AML-193 (cell line): ENCODE measurements at regions not wholly inside any gene's neighbourhood (a gene's known extent, or its start where the extent isn't known, plus 50 kb on each side); places are given as distances from the start of the nearest gene placed in this dataset.
"Not testable (repeated sequence)": the region's sequence is repeated elsewhere in the genome, so short reads cannot be mapped to it uniquely, and the experiment has no call there.

Source experiments
- DNase-seq, 2 experiments: peaks; one replicate each; lab custom pipeline; 2025; lab: John Stamatoyannopoulos, UW

- DNase-seq, result no peak
Observed at GRCh38 chr10:37572206-37572605, 285.2 kb downstream of the ZNF248 start.

DNA sequence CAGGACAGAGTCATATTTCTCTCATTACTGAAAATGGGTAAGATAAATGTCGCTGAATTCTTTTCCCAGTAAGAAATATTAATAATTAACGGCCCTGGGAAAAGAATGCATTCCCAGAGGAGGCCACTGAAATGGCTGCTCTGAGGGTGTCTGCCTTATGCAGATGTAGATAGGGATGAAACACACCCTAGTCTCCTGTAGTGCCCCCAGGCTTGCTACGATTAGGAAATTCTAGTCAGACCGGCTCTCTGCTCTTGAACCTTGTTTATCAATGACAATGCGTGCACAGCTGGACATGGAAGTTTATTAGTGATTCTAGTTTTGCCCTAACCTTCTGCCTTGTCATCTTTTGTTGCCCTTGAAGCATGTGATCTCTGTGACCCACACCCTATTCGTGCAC, 291.1 kb downstream of the ZNF248 start:
- DNase-seq, result no peak

DNA sequence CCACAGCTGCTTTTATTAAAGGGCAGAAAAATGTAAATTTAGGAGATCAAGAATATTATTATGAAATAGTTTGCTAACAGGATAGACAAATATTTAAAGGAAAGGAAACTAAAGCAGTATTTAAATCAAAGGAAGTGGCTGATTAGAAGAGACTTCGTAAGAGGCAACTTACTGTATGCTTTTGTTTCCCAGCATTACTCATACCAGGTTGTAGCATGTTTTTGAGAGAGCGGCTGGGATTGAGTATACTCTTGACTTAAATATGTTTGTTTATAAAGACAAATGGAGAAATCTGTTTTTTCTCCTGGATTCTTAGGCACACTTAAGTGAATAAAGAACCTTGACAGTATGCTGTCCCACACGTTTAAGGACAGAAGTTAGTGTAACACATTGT, 293.7 kb downstream of the ZNF248 start:
- no peak for DNase-seq

- no peak for DNase-seq
Observed at GRCh38 chr10:37563107-37563714, 294.2 kb downstream of the ZNF248 start.

DNA sequence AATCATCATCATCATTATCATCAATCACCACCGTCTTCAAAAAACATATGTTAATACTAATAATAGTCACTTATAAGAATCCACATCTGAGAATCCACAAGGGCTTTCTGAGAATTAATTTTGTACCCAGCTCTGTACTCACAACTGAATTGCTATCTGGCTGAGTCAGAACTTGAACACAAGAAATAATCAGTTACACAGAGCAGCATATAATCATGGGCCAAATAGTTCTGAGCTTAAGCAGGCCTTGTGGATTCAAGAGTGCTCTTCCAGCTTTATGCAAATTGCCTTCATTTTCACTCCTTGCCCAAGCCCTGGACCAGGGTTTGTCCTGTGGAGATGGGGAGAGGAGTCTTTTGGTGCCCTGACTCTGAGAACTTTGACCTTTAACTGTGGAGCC, 304.5 kb downstream of the ZNF248 start:
- no peak for DNase-seq

DNA sequence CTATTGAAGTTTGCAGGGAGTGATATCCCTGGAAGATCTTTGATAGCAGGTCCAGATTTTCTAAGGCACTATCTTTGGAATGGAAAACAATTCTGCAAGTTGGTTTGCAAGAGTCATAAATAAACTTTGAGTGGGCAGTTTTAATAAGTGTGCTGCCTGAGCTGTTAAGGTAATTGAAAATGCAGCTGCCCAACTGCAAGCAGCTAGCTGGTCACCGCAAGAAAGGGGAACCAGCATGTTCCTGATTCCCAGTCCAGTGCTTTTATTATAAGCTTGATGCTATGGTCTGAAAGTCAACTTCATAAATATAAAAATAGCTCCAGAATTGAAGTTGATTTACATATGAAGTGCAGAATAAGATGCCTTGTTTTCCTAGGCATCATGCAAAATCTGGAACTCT, 308.4 kb downstream of the ZNF248 start:
- DNase-seq, result no peak

DNA sequence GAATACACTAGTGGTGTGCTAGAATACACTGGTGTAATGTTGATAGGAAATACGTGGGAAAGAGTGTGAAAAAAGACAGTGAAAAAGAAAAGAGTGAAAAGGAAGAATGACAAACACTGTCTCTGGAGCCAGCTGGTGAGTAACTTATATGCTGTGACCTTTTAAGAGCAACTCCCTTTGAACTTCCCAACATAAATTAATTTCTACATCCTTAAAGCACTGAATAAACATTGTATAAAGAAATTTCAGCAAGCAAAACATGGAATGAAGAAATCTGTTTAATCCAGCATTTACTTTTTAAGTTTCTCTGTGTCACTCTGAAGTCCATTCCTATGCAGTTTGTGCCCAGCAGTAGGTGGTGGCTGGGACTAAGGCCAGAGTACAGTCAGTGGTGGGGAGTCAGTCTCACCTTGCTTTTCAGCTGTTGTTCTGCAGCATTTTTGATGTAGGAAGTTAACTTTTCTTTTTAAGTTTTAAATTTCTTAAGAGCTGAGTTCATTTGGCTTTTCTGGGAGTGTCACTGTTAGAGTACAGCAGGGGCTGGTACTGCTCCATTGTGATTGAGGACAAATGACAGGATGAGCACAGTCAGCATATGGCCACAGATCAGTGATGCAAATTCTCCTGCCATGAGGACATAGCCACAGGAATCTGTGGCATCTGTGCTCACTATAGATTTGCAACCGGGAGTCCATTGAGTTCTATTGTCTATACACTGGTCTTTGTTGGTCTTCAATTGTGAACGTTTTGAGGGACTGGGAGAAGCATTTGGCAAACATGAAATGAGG, 321.8 kb downstream of the ZNF248 start:
- DNase-seq, result no peak

DNA sequence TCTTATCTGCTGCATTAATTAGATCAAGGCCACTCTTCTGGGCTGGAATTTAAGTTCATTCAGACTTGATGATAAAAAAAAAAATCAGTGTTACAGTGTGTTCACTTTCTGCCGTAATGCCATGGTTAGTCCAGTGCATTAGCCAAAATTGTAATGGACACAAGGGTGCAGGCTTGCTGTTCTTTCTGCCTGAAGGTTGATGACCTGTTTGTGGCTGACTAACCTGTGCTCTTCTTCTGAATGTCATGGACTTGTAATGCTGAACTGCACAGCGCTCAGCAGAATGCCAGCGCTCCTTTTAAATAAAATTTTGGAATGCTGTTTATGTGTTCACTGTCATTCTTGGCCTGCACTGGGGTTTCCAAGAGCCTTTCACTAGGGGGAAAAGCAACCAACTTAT, 323.2 kb downstream of the ZNF248 start:
- DNase-seq, result no peak

GRCh38 chr10:37525410-37525809, 332.0 kb downstream of the ZNF248 start:
- peak in 1 of 2 experiments; percentile 33 for DNase-seq

DNA sequence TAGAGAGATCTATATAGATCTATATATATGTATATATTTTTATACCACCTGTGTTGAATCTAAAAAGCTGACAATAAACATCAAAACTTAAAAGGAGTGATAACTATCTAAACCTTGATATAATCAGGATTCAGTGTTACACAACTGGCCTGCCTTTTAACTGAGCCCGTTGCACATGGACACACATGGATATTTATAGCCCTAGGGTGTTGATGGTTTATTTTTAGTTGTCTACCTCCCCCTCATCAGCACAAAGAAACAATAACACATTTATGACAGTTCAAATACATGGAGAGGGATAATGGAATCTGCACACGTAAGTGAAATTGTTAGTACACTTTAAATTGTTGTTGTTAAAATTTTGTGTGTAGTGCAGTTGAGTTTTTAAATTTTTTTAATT, 336.9 kb downstream of the ZNF248 start:
- no peak for DNase-seq

GRCh38 chr10:37510520-37510919, 346.9 kb downstream of the ZNF248 start:
- DNase-seq, result not testable (repeated sequence)

DNA sequence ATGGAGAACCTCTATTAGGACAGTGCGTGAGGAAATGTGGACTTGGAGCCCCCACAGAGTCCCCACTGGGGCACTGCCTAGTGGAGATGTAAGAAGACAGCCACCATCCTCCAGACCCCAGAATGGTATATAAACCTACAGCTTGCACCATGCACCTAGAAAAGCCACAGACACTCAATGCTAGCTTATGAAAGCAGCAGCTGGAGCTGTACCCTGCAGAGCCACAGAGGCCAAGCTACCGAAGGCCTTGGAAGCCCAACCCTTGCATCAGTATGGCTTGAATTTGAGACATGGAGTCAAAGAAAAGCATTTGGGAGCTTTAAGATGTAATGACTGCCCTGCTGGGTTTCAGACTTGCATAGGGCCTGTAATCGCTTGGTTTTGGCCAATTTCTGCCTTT, 361.3 kb downstream of the ZNF248 start:
- DNase-seq, result no peak

DNA sequence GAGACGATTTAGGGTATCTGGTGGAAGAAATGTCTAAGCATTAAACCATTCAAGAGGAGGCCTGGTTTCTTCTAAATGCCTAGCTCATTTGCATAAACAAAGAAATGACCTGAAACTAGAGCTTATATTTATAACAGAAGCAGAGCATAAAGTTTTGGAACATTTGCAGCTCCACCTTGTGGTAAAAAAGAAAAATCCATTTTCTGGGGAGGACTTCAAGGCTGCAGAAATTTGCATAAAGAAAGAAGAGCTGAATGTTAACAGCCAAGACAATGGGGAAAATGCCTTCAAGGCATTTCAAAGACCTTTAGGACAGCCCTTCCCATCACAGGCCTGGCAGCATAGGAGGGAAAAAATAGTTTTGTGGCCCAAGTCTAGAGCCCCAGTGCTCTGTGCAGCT, 362.0 kb downstream of the ZNF248 start:
- no peak for DNase-seq

DNA sequence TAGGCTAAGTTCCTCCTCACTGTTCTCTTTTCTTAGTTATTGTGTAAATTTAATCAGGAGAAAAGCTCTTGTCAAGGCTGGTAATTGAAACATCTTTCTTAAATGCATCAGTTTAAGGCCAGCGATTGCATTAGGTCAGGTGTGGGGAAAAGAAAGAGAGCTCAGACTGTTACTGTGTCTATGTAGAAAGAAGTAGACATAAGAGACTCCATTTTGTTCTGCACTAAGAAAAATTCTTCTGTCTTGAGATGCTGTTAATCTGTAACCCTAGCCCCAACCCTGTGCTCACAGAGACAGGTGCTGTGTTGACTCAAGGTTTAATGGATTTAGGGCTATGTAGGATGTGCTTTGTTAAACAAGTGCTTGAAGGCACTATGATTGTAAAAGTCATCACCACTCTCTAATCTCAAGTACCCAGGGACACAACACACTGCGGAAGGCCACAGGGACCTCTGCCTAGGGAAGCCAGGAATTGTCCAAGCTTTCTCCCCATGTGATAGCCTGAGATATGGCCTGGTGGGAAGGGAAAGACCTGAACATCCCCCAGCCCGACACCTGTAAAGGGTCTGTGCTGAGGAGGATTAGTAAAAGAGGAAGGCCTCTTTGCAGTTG, 364.1 kb downstream of the ZNF248 start:
- not testable (repeated sequence) for DNase-seq

GRCh38 chr10:37490266-37490665, 364.9 kb downstream of the ANKRD30A start:
- DNase-seq, result no peak

DNA sequence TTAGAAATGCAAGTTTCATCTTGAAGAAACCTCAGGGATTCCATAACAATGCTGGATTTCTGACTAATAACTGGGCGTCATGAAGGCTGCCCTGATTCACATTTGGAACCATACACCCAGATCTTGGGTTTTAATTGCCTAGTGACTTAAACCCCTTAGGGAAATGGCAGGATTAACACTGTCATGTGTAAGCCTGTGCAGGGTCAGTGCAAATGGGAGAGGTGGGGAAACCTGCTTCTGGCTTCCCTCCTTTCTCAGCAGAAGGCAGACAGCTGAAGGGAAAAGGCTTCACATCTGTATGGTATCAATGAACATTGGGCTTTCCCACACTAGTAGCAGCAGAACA, 364.2 kb downstream of the ANKRD30A start:
- no peak for DNase-seq

DNA sequence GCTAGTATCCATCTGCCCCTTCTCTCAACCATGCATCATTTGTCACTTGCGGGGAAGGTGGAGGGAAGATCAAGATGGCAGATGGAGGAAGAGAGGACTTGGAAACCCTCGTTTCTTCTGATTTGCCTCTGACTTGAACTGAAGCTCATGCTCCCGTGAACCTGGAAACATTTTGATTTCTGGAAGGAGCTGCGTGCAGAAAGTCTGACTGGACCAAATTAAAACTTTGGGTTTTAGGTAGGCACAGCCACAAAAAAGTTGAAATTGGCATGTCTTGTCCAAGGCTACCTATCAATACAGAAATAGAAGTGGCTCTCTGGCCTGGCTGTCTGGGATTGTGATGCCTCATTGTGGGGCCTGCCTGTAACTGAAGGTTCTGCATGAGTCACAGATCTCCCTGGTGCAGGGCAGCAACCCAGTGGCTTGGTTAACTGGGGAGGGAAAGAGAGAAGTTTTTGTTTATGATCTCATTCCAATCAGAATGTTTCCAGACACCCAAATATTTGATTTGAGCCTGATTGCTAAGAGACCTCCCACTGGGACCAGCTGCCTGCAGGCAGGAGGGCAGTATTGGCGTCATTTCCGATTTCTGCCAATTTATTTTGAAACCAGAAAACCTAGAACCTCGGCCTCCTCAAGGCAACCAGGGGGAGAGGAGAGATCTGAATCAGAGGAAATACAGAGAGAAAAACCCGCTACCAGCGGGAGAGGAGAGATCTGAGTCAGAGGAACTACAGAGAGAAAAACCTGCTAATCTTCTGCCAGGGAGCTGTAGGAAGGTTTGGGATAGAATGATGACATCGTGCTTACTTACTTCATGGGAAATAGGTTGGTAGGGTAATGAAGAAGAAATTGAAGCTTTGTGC, 363.6 kb downstream of the ANKRD30A start:
- no peak for DNase-seq

GRCh38 chr10:37480596-37480995, 355.2 kb downstream of the ANKRD30A start:
- DNase-seq, result not testable (repeated sequence)

DNA sequence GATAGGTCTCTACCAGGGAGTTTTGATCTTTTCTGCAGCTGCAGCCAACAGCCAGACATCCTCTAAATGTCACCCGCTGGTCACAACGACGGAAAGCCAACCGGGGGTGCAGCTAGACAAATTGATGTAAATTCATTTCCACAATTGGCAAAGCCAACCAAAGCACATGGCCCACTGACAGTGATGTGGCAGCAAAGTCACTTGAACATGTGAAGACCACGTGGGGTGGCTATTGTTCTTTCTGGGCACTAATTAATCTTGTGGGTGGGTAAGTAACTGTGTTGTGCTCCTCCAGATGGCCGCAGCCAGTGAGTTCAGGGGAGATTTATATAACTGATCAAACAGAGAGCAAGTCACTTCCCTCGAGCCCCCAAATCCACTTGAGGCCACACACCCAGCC, 354.1 kb downstream of the ANKRD30A start:
- no peak for DNase-seq

DNA sequence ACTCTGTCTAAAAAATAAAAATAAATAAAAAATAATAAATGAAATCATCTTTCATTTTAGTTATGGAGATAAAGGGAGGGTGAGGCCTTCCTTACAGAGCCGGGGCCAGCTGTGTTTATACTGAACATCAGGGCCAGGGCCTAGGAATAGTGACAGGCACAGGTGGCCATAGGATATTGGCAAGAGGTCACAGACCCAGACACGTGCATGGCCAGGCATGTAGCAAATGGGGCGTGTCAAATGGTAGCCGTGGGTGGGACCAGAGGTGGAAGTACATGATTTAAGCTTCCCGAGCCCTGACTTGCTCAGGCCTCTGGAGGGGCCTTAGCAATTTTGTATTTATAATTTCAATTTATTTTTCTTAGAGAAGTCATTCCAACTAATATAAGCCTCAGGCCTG, 353.0 kb downstream of the ANKRD30A start:
- no peak for DNase-seq

DNA sequence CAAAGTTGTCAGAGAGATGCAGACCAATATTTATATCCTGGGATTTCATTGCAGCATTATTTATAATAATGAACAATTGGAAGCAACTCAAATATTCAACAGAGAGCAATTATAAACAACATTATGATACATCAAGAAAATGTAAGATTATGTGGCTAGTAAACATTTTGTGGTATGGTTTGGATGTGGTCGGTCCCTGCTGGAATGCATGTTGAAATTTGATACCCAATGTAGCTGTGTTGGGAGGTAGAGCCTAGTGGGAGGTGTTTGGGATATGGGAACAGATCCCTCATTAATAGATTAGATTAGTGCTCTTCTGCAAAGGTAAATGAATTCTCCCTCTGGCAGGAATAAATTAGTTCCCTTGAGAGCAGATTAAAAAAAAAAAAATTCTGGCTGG, 350.9 kb downstream of the ANKRD30A start:
- DNase-seq, result no peak

GRCh38 chr10:37474645-37475044, 349.2 kb downstream of the ANKRD30A start:
- DNase-seq, result no peak

DNA sequence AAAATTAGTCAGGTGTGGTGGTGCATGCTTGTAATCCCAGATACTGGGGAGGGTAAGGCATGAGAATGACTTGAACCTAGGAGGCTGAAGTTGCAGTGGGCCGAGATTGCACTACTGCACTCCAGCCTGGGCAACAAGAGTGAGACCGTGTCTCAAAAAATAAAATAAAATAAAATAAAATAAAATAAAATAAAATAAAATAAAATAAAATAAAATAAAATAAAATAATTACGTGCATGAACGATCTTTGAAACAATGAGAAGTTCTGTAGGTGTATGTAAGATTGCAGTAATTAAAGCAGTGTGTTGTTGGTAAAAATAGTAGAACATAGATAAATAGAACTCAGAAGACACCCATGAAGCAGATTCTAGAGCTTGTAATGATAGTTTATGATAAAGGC, 348.5 kb downstream of the ANKRD30A start:
- DNase-seq, result no peak
